GM18517 (cell line): ENCODE measurements at regions not wholly inside any gene's neighbourhood (a gene's known extent, or its start where the extent isn't known, plus 50 kb on each side); places are given as distances from the start of the nearest gene placed in this dataset.

ENCODE experiments used
- ATAC-seq: cut with Tn5 transposase; IDR thresholded peaks from one replicate; pipeline ENCODE4 v1.9.1; 2021; ENCODE audit warnings: mild to moderate bottlenecking, moderate library complexity; ENCODE audit not compliant: unreplicated experiment

GRCh38 chr12:61846765-61847164 lies 413.4 kb upstream of the USP15 start:
- no peak for ATAC-seq

GRCh38 chr12:61848893-61849292 lies 411.3 kb upstream of the USP15 start:
- ATAC-seq: no peak

- ATAC-seq: no peak
These were observed 406.3 kb upstream of the USP15 start for GRCh38 chr12:61853945-61854344.

- no peak for ATAC-seq
These were observed 405.3 kb upstream of the USP15 start for GRCh38 chr12:61854902-61855301.

GRCh38 chr12:61857968-61858367 lies 402.2 kb upstream of the USP15 start:
- no peak for ATAC-seq

- no peak for ATAC-seq
These were observed 399.8 kb upstream of the USP15 start for GRCh38 chr12:61860451-61860850.

GRCh38 chr12:61862986-61863385 lies 397.2 kb upstream of the USP15 start:
- no peak for ATAC-seq

- ATAC-seq: no peak
These were observed 396.4 kb upstream of the USP15 start for GRCh38 chr12:61863811-61864210.

GRCh38 chr12:61869796-61870195 lies 390.4 kb upstream of the USP15 start:
- ATAC-seq: no peak

GRCh38 chr12:61870658-61871484 lies 389.3 kb upstream of the USP15 start:
- ATAC-seq: no peak

- no peak for ATAC-seq
These were observed 388.8 kb upstream of the USP15 start for GRCh38 chr12:61871485-61871810.

- no peak for ATAC-seq
These were observed 381.0 kb upstream of the USP15 start for GRCh38 chr12:61879229-61879628.

- no peak for ATAC-seq
These were observed 380.0 kb upstream of the USP15 start for GRCh38 chr12:61880186-61880585.

- no peak for ATAC-seq
These were observed 368.6 kb upstream of the USP15 start for GRCh38 chr12:61891632-61892031.

GRCh38 chr12:61894168-61894567 lies 366.0 kb upstream of the USP15 start:
- no peak for ATAC-seq

GRCh38 chr12:61896436-61896835 lies 363.8 kb upstream of the USP15 start:
- no peak for ATAC-seq

GRCh38 chr12:61902403-61902802 lies 357.8 kb upstream of the USP15 start:
- no peak for ATAC-seq

- no peak for ATAC-seq
These were observed 349.1 kb upstream of the USP15 start for GRCh38 chr12:61911113-61911512.

GRCh38 chr12:61915420-61915819 lies 344.8 kb upstream of the USP15 start:
- no peak for ATAC-seq

GRCh38 chr12:61916831-61917230 lies 343.4 kb upstream of the USP15 start:
- no peak for ATAC-seq

- ATAC-seq: no peak
These were observed 340.5 kb upstream of the USP15 start for GRCh38 chr12:61919686-61920085.

GRCh38 chr12:61920230-61920629 lies 340.0 kb upstream of the USP15 start:
- ATAC-seq: no peak

- no peak for ATAC-seq
These were observed 337.1 kb upstream of the USP15 start for GRCh38 chr12:61923152-61923551.
